H1 (cell line): ENCODE measurements at regions not wholly inside any gene's neighbourhood (a gene's known extent, or its start where the extent isn't known, plus 50 kb on each side); places are given as distances from the start of the nearest gene placed in this dataset.

Experiments
- BACH1 ChIP-seq: IDR thresholded peaks from 2 replicates; pipeline ENCODE4 v1.6.1; 2012; ENCODE audit warnings: low read length, improper control_type of control experiment
- BCL11A ChIP-seq, 2 experiments: IDR thresholded peaks; one replicate each; pipeline ENCODE4 v1.6.1; 2011; ENCODE audit warnings: low read depth in 2 of 2, low read length in 2 of 2, mild to moderate bottlenecking in 2 of 2
- CEBPB ChIP-seq: IDR thresholded peaks from 2 replicates; pipeline ENCODE4 v1.6.1; 2012; ENCODE audit warnings: low read depth, low read length
- HDAC2 ChIP-seq, 2 experiments: fragments of 300-600 bp in 1 of 2; sonication (generic) in 1 of 2; IDR thresholded peaks; 2 replicates each; pipeline ENCODE4 v1.6.1; 2011 to 2012; ENCODE audit warnings: low read depth in 2 of 2, low read length in 2 of 2, mild to moderate bottlenecking in 2 of 2, moderate library complexity in 2 of 2, borderline replicate concordance in 1 of 2, inconsistent platforms in 1 of 2
- KDM5A ChIP-seq: fragments of 200-600 bp; IDR thresholded peaks from 2 replicates; pipeline ENCODE4 v1.7.1; 2012; ENCODE audit warnings: mild to moderate bottlenecking, low read length, inconsistent platforms, mixed read lengths
- RAD21 ChIP-seq, 2 experiments: IDR thresholded peaks in 1 of 2; conservative IDR thresholded peaks in 1 of 2; 2 replicates each; pipeline ENCODE4 v1.6.1; 2011; ENCODE audit warnings: low read depth in 2 of 2, low read length in 2 of 2, improper control_type of control experiment in 1 of 2, inconsistent platforms in 1 of 2, mild to moderate bottlenecking in 1 of 2, moderate library complexity in 1 of 2
- RBBP5 ChIP-seq: IDR thresholded peaks from 2 replicates; pipeline ENCODE4 v1.7.1; 2012; ENCODE audit warnings: low read depth, mild to moderate bottlenecking, inconsistent platforms, low read length, moderate library complexity, borderline replicate concordance
- TF ChIP-seq, protein P1 (sequence below): fragments of 300-600 bp; sonication (generic); IDR thresholded peaks from 2 replicates; pipeline ENCODE4 v1.7.1; 2012; ENCODE audit warnings: low read length, moderate library complexity, mild to moderate bottlenecking, inconsistent platforms; ENCODE audit not compliant: insufficient replicate concordance

DNA sequence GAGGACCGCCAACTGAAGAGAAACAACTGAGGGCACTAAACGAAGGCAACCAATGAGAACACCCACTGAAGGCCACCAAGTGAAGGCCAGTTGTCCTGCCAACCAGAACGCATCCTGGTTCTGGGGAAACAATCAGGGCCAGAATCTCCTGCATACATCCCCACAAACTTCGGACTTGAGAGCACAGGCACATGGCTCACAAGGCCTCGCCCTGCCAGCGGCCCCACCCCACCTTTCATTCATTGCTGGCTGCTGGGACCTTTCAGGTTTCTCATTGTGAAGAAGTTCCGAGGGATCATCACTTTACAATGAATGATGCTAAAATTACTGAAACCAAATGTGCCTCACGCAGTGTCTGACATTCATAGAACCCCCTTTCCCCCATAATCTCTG, 79.2 kb upstream of the ABI1 start (continued):
- TF ChIP-seq, protein P1, sequence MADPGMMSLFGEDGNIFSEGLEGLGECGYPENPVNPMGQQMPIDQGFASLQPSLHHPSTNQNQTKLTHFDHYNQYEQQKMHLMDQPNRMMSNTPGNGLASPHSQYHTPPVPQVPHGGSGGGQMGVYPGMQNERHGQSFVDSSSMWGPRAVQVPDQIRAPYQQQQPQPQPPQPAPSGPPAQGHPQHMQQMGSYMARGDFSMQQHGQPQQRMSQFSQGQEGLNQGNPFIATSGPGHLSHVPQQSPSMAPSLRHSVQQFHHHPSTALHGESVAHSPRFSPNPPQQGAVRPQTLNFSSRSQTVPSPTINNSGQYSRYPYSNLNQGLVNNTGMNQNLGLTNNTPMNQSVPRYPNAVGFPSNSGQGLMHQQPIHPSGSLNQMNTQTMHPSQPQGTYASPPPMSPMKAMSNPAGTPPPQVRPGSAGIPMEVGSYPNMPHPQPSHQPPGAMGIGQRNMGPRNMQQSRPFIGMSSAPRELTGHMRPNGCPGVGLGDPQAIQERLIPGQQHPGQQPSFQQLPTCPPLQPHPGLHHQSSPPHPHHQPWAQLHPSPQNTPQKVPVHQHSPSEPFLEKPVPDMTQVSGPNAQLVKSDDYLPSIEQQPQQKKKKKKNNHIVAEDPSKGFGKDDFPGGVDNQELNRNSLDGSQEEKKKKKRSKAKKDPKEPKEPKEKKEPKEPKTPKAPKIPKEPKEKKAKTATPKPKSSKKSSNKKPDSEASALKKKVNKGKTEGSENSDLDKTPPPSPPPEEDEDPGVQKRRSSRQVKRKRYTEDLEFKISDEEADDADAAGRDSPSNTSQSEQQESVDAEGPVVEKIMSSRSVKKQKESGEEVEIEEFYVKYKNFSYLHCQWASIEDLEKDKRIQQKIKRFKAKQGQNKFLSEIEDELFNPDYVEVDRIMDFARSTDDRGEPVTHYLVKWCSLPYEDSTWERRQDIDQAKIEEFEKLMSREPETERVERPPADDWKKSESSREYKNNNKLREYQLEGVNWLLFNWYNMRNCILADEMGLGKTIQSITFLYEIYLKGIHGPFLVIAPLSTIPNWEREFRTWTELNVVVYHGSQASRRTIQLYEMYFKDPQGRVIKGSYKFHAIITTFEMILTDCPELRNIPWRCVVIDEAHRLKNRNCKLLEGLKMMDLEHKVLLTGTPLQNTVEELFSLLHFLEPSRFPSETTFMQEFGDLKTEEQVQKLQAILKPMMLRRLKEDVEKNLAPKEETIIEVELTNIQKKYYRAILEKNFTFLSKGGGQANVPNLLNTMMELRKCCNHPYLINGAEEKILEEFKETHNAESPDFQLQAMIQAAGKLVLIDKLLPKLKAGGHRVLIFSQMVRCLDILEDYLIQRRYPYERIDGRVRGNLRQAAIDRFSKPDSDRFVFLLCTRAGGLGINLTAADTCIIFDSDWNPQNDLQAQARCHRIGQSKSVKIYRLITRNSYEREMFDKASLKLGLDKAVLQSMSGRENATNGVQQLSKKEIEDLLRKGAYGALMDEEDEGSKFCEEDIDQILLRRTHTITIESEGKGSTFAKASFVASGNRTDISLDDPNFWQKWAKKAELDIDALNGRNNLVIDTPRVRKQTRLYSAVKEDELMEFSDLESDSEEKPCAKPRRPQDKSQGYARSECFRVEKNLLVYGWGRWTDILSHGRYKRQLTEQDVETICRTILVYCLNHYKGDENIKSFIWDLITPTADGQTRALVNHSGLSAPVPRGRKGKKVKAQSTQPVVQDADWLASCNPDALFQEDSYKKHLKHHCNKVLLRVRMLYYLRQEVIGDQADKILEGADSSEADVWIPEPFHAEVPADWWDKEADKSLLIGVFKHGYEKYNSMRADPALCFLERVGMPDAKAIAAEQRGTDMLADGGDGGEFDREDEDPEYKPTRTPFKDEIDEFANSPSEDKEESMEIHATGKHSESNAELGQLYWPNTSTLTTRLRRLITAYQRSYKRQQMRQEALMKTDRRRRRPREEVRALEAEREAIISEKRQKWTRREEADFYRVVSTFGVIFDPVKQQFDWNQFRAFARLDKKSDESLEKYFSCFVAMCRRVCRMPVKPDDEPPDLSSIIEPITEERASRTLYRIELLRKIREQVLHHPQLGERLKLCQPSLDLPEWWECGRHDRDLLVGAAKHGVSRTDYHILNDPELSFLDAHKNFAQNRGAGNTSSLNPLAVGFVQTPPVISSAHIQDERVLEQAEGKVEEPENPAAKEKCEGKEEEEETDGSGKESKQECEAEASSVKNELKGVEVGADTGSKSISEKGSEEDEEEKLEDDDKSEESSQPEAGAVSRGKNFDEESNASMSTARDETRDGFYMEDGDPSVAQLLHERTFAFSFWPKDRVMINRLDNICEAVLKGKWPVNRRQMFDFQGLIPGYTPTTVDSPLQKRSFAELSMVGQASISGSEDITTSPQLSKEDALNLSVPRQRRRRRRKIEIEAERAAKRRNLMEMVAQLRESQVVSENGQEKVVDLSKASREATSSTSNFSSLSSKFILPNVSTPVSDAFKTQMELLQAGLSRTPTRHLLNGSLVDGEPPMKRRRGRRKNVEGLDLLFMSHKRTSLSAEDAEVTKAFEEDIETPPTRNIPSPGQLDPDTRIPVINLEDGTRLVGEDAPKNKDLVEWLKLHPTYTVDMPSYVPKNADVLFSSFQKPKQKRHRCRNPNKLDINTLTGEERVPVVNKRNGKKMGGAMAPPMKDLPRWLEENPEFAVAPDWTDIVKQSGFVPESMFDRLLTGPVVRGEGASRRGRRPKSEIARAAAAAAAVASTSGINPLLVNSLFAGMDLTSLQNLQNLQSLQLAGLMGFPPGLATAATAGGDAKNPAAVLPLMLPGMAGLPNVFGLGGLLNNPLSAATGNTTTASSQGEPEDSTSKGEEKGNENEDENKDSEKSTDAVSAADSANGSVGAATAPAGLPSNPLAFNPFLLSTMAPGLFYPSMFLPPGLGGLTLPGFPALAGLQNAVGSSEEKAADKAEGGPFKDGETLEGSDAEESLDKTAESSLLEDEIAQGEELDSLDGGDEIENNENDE = no peak
- TF ChIP-seq RBBP5 (no peak), BCL11A (IDR thresholded peaks at IDR 0.05; ENCODE audit: low read depth in 2 of 2, low read length in 2 of 2) (no peak), KDM5A (no peak), RAD21 (IDR thresholded peaks at IDR 0.05 in 1 of 2, conservative IDR thresholded peaks at IDR 0.05 in 1 of 2; ENCODE audit: low read depth in 2 of 2, low read length in 2 of 2) (no peak), HDAC2 (IDR thresholded peaks at IDR 0.05; ENCODE audit: borderline replicate concordance in 1 of 2, low read depth in 2 of 2, low read length in 2 of 2) (no peak), CEBPB (no peak), BACH1 (no peak)
- TF ChIP-seq, all 59 proteins: peak for 0
